ENCODE measurements at regions not wholly inside any gene's neighbourhood (a gene's known extent, or its start where the extent isn't known, plus 50 kb on each side); places are given as distances from the start of the nearest gene placed in this dataset.

DNA sequence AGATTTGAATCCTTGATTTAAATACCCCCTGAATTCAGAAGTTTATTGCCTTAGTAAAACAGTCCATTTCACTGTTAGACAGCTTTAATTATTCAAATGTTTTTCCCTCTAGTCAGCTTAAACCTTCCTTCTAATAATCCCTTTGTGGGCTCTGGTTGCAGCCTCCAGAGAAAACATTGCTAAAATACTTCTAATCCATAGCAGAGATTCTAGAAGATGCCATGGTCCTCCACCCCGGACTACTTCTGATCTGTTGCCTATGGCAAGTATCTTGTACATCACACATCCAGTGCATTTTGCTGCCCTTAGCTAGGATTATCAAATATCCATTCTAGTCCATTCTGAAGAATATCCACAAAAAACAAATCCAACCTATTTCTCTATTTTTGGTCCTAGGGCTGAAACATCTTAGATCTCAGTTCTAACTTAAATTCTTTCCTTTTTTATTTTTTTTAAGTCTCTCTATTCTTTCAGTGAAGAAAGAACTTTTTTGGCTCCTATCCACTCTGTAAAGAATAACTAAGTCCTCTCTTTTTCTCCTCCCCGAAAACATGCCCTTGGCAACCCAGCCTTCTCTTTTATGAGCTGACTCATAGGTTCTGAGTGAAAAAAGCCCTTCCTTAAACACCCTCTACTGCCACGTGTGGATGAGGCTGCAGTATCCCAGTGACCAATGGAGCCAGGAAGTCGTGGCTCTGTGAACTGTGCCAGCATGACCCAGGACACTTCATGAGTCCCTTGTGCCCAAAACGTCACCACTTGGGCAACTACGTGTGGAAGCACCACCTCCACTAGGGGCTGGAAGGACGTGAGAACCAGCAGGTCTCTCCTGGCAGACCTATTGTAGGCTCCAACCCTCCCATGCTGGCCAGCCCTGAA is 349.8 kb downstream of the TNS1 start:
- Histone ChIP-seq H3K4me2 (ENCODE audit: insufficient read depth, low read length) (no peak overlapping the region), H3K36me3 (ENCODE audit: insufficient read depth, low read length) (no peaks in the 10 kb centered on the region), H4K20me1 (ENCODE audit: insufficient read depth, low read length) (no peaks in the 10 kb centered on the region), H3K9me3 (ENCODE audit: insufficient read depth, low read length, severe bottlenecking) (no peaks in the 10 kb centered on the region), H3K9ac (ENCODE audit: low read depth, low read length) (no peak overlapping the region), H3K4me3 (ENCODE audit: low read depth in 1 of 2, low read length in 2 of 2) (no peak overlapping the region), H3K27ac (ENCODE audit: low read length) (no peak overlapping the region), H3K4me1 (ENCODE audit: insufficient read depth, low read length) (no peaks in the 10 kb centered on the region), H2AFZ (ENCODE audit: low read depth, low read length) (no peak overlapping the region), H3K27me3 (ENCODE audit: insufficient read depth, low read length, poor library complexity) (peaks cover 17% of the 10 kb centered on the region), H3K79me2 (ENCODE audit: insufficient read depth, low read length) (no peaks in the 10 kb centered on the region)
- ATAC-seq (ENCODE audit: insufficient read depth, low read depth), result no peak
- no peak for DNase-seq
- TF ChIP-seq, protein P1, sequence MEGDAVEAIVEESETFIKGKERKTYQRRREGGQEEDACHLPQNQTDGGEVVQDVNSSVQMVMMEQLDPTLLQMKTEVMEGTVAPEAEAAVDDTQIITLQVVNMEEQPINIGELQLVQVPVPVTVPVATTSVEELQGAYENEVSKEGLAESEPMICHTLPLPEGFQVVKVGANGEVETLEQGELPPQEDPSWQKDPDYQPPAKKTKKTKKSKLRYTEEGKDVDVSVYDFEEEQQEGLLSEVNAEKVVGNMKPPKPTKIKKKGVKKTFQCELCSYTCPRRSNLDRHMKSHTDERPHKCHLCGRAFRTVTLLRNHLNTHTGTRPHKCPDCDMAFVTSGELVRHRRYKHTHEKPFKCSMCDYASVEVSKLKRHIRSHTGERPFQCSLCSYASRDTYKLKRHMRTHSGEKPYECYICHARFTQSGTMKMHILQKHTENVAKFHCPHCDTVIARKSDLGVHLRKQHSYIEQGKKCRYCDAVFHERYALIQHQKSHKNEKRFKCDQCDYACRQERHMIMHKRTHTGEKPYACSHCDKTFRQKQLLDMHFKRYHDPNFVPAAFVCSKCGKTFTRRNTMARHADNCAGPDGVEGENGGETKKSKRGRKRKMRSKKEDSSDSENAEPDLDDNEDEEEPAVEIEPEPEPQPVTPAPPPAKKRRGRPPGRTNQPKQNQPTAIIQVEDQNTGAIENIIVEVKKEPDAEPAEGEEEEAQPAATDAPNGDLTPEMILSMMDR (IDR thresholded peaks at IDR 0.05; ENCODE audit: borderline replicate concordance, extremely low read depth, low read length, poor library complexity, severe bottlenecking), result no peak
- TF ChIP-seq EZH2 (IDR thresholded peaks at IDR 0.05; ENCODE audit: borderline replicate concordance, low read depth, low read length, severe bottlenecking), result no peak

DNA sequence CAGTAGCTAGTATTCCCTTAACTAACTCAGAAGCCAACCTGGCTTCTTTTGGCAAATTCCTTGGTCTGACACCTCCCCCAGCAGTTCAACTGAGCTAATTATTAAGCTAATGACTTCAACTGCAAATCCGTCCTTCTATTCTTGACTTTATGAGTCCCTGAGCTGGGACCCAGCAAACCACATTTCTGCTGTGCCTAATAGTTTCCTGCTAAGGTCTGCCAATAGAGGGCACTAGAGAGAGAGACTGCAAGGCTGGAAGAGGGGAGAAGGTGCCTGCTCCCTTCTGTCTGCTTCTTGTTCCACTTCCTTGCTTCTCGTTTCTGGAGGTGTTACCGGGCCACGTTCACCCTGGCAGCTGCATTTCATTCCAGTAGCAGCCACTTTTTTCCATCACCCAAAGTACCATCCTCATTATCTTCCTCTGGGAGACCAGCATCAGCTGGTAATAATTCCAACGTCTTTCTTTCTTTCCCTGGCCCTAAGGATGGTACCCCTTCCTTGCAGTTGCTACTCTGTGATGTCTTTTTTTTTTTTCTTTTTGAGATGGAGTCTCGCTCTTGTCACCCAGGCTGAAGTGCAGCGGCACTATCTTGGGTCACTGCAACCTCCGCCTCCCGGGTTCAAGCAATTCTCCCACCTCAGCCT is 352.0 kb downstream of the TNS1 start:
- Histone ChIP-seq H3K4me1 (ENCODE audit: insufficient read depth, low read length) (no peaks in the 10 kb centered on the region), H3K36me3 (ENCODE audit: insufficient read depth, low read length) (no peaks in the 10 kb centered on the region), H4K20me1 (ENCODE audit: insufficient read depth, low read length) (no peaks in the 10 kb centered on the region), H3K27ac (ENCODE audit: low read length) (no peak overlapping the region), H3K27me3 (ENCODE audit: insufficient read depth, low read length, poor library complexity) (peaks cover 14% of the 10 kb centered on the region), H3K9ac (ENCODE audit: low read depth, low read length) (no peak overlapping the region), H3K4me2 (ENCODE audit: insufficient read depth, low read length) (no peak overlapping the region), H2AFZ (ENCODE audit: low read depth, low read length) (no peak overlapping the region), H3K79me2 (ENCODE audit: insufficient read depth, low read length) (no peaks in the 10 kb centered on the region), H3K9me3 (ENCODE audit: insufficient read depth, low read length, severe bottlenecking) (no peaks in the 10 kb centered on the region), H3K4me3 (ENCODE audit: low read depth in 1 of 2, low read length in 2 of 2) (no peak overlapping the region)
- ATAC-seq (ENCODE audit: insufficient read depth, low read depth) (peak; percentile 87), DNase-seq (peak; percentile 47)
- TF ChIP-seq, protein P1 (IDR thresholded peaks at IDR 0.05; ENCODE audit: borderline replicate concordance, extremely low read depth, low read length, poor library complexity, severe bottlenecking), result peak; percentile 88
- TF ChIP-seq EZH2 (IDR thresholded peaks at IDR 0.05; ENCODE audit: borderline replicate concordance, low read depth, low read length, severe bottlenecking), result no peak

DNA sequence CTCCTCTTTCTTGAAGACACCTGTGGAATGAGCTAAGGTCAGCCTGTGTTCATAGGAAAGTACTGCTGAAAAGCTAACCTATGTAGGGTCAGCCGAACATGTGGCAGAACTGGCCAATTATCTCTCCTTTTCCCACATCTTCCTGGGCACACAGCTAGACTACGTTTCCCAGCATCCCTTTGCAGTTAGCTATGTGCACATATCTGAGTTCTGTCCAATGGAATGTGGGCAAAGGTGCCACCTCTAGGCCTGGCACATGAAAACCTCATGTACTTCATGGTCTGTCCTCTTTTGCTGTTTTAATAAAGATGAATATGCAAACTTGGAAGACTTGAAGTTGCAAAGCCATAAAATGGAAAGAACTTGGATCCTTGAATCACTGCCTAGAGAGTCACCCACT is 352.6 kb downstream of the TNS1 start:
- no peak for DNase-seq
- Histone ChIP-seq H2AFZ (ENCODE audit: low read depth, low read length) (no peak overlapping the region), H3K4me2 (ENCODE audit: insufficient read depth, low read length) (no peak overlapping the region), H3K79me2 (ENCODE audit: insufficient read depth, low read length) (no peaks in the 10 kb centered on the region), H3K9ac (ENCODE audit: low read depth, low read length) (no peak overlapping the region), H4K20me1 (ENCODE audit: insufficient read depth, low read length) (no peaks in the 10 kb centered on the region), H3K4me1 (ENCODE audit: insufficient read depth, low read length) (no peaks in the 10 kb centered on the region), H3K27me3 (ENCODE audit: insufficient read depth, low read length, poor library complexity) (peaks cover 14% of the 10 kb centered on the region), H3K4me3 (ENCODE audit: low read depth in 1 of 2, low read length in 2 of 2) (no peak overlapping the region), H3K27ac (ENCODE audit: low read length) (no peak overlapping the region), H3K9me3 (ENCODE audit: insufficient read depth, low read length, severe bottlenecking) (no peaks in the 10 kb centered on the region), H3K36me3 (ENCODE audit: insufficient read depth, low read length) (no peaks in the 10 kb centered on the region)
- ATAC-seq (ENCODE audit: insufficient read depth, low read depth), result no peak
- TF ChIP-seq, protein P1 (IDR thresholded peaks at IDR 0.05; ENCODE audit: borderline replicate concordance, extremely low read depth, low read length, poor library complexity, severe bottlenecking), result no peak
- no peak for TF ChIP-seq EZH2 (IDR thresholded peaks at IDR 0.05; ENCODE audit: borderline replicate concordance, low read depth, low read length, severe bottlenecking)
